ENCODE measurements at regions not wholly inside any gene's neighbourhood (a gene's known extent, or its start where the extent isn't known, plus 50 kb on each side); places are given as distances from the start of the nearest gene placed in this dataset.

GRCh38 chr13:40159736-40160135, 504.3 kb downstream of the COG6 start:
- H3K9me3 Mint-ChIP-seq, result peaks cover 0 to 2% (median 0%) of the 10 kb centered on the region in 11 donors
- Histone ChIP-seq H3K4me1 (ENCODE audit: control insufficient read depth in 2 of 2, insufficient read depth in 2 of 2, low read length in 2 of 2) (peaks cover 0 to 4% of the 10 kb centered on the region in 2 donors), H3K27me3 (ENCODE audit: control insufficient read depth in 2 of 2, insufficient read depth in 2 of 2, low read length in 2 of 2) (no peaks in the 10 kb centered on the region), H3K36me3 (ENCODE audit: control insufficient read depth in 2 of 3, insufficient read depth in 3 of 3, low read length in 3 of 3) (no peaks in the 10 kb centered on the region), H3K4me3 (ENCODE audit: low read length) (no peak overlapping the region), H3K9me3 (ENCODE audit: control insufficient read depth in 2 of 3, low read length in 3 of 3) (no peaks in the 10 kb centered on the region), H3K27ac (ENCODE audit: low read depth, low read length) (no peak overlapping the region)
- H3K4me3 Mint-ChIP-seq, result no peak overlapping the region
- CTCF ChIA-PET, result no interaction called here
- ATAC-seq (no peak), DNase-seq (no peak)
- intact Hi-C loops (cut with micrococcal nuclease), result loop anchor here in 1 of 2 donors (2.0 kb wide), 1 partner anchor 17 kb away; no protein-coding TSS in a partner anchor
- H3K36me3 Mint-ChIP-seq, result peaks cover 0 to 3% (median 0%) of the 10 kb centered on the region in 5 donors
- H3K27me3 Mint-ChIP-seq, result no peaks in the 10 kb centered on the region
- H3K27ac Mint-ChIP-seq, result no peak overlapping the region
- peaks cover 4 to 15% (median 7%) of the 10 kb centered on the region in 7 donors for H3K4me1 Mint-ChIP-seq
- POLR2A ChIA-PET, result no interaction called here

DNA sequence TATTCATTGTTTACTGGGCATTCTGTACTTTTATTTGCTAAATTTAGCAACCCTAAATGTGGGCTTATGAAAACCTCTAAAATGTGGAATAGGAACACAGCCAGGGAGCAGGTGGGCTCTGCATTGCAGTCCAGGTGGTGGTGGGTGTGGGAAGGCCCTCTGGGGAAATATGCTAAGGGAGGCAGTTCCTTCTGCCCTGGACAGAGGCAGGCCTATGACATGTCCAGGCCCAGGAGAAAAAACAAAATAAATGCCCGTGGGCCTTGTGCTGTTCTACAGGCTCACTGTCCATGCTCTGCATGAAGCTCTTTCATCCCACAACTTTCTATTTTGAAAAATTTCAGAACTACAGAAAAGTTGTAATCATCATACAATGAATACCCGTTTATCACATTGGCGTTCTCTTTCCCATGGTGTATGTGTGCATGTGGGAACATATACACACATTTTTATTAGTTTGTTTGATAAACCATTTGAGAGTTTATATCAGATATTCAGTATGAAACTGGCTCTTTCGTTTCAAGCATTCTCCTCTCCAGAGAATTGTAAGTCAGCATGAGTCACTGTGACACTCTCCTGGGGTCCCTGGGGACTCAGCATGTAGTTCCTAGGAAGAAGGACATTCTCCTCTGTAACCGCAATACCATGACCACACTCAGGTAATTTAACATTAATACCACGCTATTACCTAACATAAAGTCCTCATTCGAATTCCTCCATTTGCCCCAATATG, 505.3 kb downstream of the COG6 start:
- no peaks in the 10 kb centered on the region for H3K27me3 Mint-ChIP-seq

GRCh38 chr13:40161351-40161810, 505.1 kb downstream of the FOXO1 start:
- H3K36me3 ChIP-seq (ENCODE audit: control insufficient read depth in 2 of 3, insufficient read depth in 3 of 3, low read length in 3 of 3), result no peaks in the 10 kb centered on the region
- intact Hi-C loops (cut with micrococcal nuclease), result loop anchor here in 1 of 2 donors (2.0 kb wide), 1 partner anchor 15 kb away; no protein-coding TSS in a partner anchor
- ChIA-PET POLR2A (no interaction called here), CTCF (interaction anchor here (0.6 to 0.7 kb wide), 2 partner anchors 22 to 155 kb away, joined by 3 read pairs; no protein-coding TSS in a partner anchor)
- no peak overlapping the region for H3K27ac ChIP-seq (ENCODE audit: low read depth, low read length)
- peaks cover 0 to 4% of the 10 kb centered on the region in 2 donors for H3K4me1 ChIP-seq (ENCODE audit: control insufficient read depth in 2 of 2, insufficient read depth in 2 of 2, low read length in 2 of 2)
- Mint-ChIP-seq H3K4me1 (peaks cover 10 to 27% (median 16%) of the 10 kb centered on the region in 7 donors), H3K27me3 (no peaks in the 10 kb centered on the region), H3K27ac (no peak overlapping the region), H3K36me3 (peaks cover 0 to 3% (median 0%) of the 10 kb centered on the region in 5 donors), H3K9me3 (peaks cover 0 to 2% (median 0%) of the 10 kb centered on the region in 11 donors), H3K4me3 (no peak overlapping the region)
- DNase-seq (no peak), ATAC-seq (no peak)
- no peaks in the 10 kb centered on the region for H3K9me3 ChIP-seq (ENCODE audit: control insufficient read depth in 2 of 3, low read length in 3 of 3)
- no peak overlapping the region for H3K4me3 ChIP-seq (ENCODE audit: low read length)
- H3K27me3 ChIP-seq (ENCODE audit: control insufficient read depth in 2 of 2, insufficient read depth in 2 of 2, low read length in 2 of 2), result no peaks in the 10 kb centered on the region

More for the DNA sequence above, 505.3 kb downstream of the COG6 start:
- POLR2A ChIA-PET, result no interaction called here
- H3K36me3 Mint-ChIP-seq, result peaks cover 0 to 3% (median 0%) of the 10 kb centered on the region in 5 donors
- Histone ChIP-seq H3K9me3 (ENCODE audit: control insufficient read depth in 2 of 3, low read length in 3 of 3) (no peaks in the 10 kb centered on the region), H3K4me3 (ENCODE audit: low read length) (no peak overlapping the region), H3K4me1 (ENCODE audit: control insufficient read depth in 2 of 2, insufficient read depth in 2 of 2, low read length in 2 of 2) (peaks cover 0 to 4% of the 10 kb centered on the region in 2 donors), H3K36me3 (ENCODE audit: control insufficient read depth in 2 of 3, insufficient read depth in 3 of 3, low read length in 3 of 3) (no peaks in the 10 kb centered on the region), H3K27me3 (ENCODE audit: control insufficient read depth in 2 of 2, insufficient read depth in 2 of 2, low read length in 2 of 2) (no peaks in the 10 kb centered on the region), H3K27ac (ENCODE audit: low read depth, low read length) (no peak overlapping the region)
- CTCF ChIA-PET, result interaction anchor here (0.6 to 0.7 kb wide), 2 partner anchors 21 to 155 kb away, joined by 3 read pairs; no protein-coding TSS in a partner anchor
- H3K9me3 Mint-ChIP-seq, result peaks cover 0 to 2% (median 0%) of the 10 kb centered on the region in 11 donors
- ATAC-seq, result no peak
- H3K4me3 Mint-ChIP-seq, result no peak overlapping the region
- peaks cover 9 to 21% (median 11%) of the 10 kb centered on the region in 7 donors for H3K4me1 Mint-ChIP-seq
- intact Hi-C loops (cut with micrococcal nuclease), result loop anchor here in 1 of 2 donors (2.0 kb wide), 1 partner anchor 16 kb away; no protein-coding TSS in a partner anchor
- no peak overlapping the region for H3K27ac Mint-ChIP-seq
- DNase-seq, result no peak

DNA sequence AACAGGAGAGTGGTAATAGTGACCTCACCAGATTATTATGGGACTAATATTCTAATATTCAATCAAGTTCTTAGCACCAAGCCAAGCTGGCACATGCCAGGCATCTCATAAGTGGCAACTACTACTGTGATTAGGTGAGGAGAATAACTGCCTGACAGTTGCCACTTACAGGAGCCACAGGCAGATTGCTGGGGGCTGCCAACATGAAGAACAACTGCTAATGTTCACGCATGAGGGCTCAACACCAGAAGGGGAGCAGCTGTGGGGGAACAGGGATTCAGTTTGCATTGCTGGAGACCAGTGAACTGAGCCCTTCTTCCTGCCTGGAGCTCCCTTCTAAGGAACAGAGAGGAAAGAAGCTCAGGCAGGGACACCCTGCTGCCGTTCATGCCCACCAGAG, 504.5 kb downstream of the FOXO1 start:
- peaks cover 0 to 3% (median 0%) of the 10 kb centered on the region in 5 donors for H3K36me3 Mint-ChIP-seq
- H3K36me3 ChIP-seq (ENCODE audit: control insufficient read depth in 2 of 3, insufficient read depth in 3 of 3, low read length in 3 of 3), result no peaks in the 10 kb centered on the region
- intact Hi-C loops (cut with micrococcal nuclease), result loop anchor here in 1 of 2 donors (2.0 kb wide), 1 partner anchor 15 kb away; no protein-coding TSS in a partner anchor

DNA sequence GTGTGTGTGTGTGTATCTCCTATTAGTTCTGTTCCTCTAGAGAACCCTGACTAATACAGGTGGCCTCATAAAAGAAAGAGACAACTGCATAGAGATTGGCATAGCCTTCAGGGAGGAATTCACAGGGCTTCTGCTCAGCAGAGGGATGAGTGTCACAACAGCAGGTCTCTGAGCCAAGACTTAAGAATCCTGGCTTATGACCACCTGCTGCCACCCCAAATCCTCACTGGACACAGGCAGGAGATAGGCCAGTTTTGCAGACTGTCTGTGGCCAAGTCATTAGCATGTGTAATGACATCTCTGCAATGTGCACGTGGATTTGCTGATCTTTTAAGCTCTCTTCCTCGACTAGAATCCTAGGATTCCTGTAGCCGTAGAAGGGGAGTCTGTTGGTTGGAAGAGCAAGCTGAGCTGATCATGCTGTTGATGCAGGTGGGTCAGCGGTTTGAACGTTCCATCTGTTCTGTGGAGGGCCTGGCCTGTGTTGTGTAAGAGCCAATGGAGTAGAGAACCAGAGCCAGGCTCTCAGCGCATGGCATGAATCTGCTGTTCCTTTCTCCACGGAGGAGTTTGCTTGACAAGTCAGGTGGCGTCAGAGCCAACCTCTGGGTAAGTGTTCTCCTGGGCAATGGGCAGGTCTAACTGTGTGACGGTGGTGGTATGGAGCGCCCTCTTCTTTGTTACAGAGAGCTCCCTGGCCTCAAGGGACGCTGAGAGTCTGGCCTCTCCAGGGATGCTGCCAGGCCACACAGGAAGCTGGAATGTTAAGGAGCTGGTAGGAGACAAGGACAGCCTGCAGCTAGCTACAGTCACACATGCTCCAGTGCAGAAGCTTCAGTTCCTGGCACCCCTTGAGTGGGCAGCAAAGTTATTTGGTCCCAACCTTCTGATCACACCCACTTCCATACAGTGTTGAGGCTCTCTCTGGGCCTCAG, 503.1 kb downstream of the FOXO1 start:
- intact Hi-C loops (cut with micrococcal nuclease), result no loop called here
- Histone ChIP-seq H3K4me1 (ENCODE audit: control insufficient read depth in 2 of 2, insufficient read depth in 2 of 2, low read length in 2 of 2) (peaks cover 0 to 4% of the 10 kb centered on the region in 2 donors), H3K27ac (ENCODE audit: low read depth, low read length) (no peak overlapping the region), H3K9me3 (ENCODE audit: control insufficient read depth in 2 of 3, low read length in 3 of 3) (no peaks in the 10 kb centered on the region), H3K4me3 (ENCODE audit: low read length) (no peak overlapping the region), H3K27me3 (ENCODE audit: control insufficient read depth in 2 of 2, insufficient read depth in 2 of 2, low read length in 2 of 2) (no peaks in the 10 kb centered on the region), H3K36me3 (ENCODE audit: control insufficient read depth in 2 of 3, insufficient read depth in 3 of 3, low read length in 3 of 3) (no peaks in the 10 kb centered on the region)
- Mint-ChIP-seq H3K36me3 (peaks cover 0 to 3% (median 0%) of the 10 kb centered on the region in 5 donors), H3K4me3 (no peak overlapping the region), H3K9me3 (peaks cover 0 to 2% (median 0%) of the 10 kb centered on the region in 11 donors), H3K27ac (peak overlapping the region in 2 of 9 donors; percentile 45 to 56), H3K4me1 (peaks cover 13 to 47% (median 33%) of the 10 kb centered on the region in 7 donors), H3K27me3 (no peaks in the 10 kb centered on the region)
- POLR2A ChIA-PET, result interaction anchor here (0.6 to 0.7 kb wide), 2 partner anchors 20 to 22 kb away, joined by 3 read pairs; no protein-coding TSS in a partner anchor
- CTCF ChIA-PET, result no interaction called here
- DNase-seq (no peak), ATAC-seq (no peak)

More for the DNA sequence above, 504.5 kb downstream of the FOXO1 start:
- H3K27ac Mint-ChIP-seq, result peak overlapping the region in 1 of 9 donors; percentile 55
- no peaks in the 10 kb centered on the region for H3K27me3 Mint-ChIP-seq
- H3K27ac ChIP-seq (ENCODE audit: low read depth, low read length), result no peak overlapping the region
- no peaks in the 10 kb centered on the region for H3K9me3 ChIP-seq (ENCODE audit: control insufficient read depth in 2 of 3, low read length in 3 of 3)
- no peak for ATAC-seq
- H3K4me3 ChIP-seq (ENCODE audit: low read length), result no peak overlapping the region
- H3K27me3 ChIP-seq (ENCODE audit: control insufficient read depth in 2 of 2, insufficient read depth in 2 of 2, low read length in 2 of 2), result no peaks in the 10 kb centered on the region
- POLR2A ChIA-PET, result no interaction called here
- H3K4me1 Mint-ChIP-seq, result peaks cover 11 to 32% (median 21%) of the 10 kb centered on the region in 7 donors
- no peak for DNase-seq
- CTCF ChIA-PET, result no interaction called here
- no peak overlapping the region for H3K4me3 Mint-ChIP-seq
- H3K4me1 ChIP-seq (ENCODE audit: control insufficient read depth in 2 of 2, insufficient read depth in 2 of 2, low read length in 2 of 2), result peaks cover 0 to 4% of the 10 kb centered on the region in 2 donors
- peaks cover 0 to 2% (median 0%) of the 10 kb centered on the region in 11 donors for H3K9me3 Mint-ChIP-seq

- Histone ChIP-seq H3K27me3 (ENCODE audit: control insufficient read depth in 2 of 2, insufficient read depth in 2 of 2, low read length in 2 of 2) (no peaks in the 10 kb centered on the region), H3K9me3 (ENCODE audit: control insufficient read depth in 2 of 3, low read length in 3 of 3) (no peaks in the 10 kb centered on the region), H3K27ac (ENCODE audit: low read depth, low read length) (no peak overlapping the region), H3K4me3 (ENCODE audit: low read length) (no peak overlapping the region), H3K36me3 (ENCODE audit: control insufficient read depth in 2 of 3, insufficient read depth in 3 of 3, low read length in 3 of 3) (no peaks in the 10 kb centered on the region), H3K4me1 (ENCODE audit: control insufficient read depth in 2 of 2, insufficient read depth in 2 of 2, low read length in 2 of 2) (no peaks in the 10 kb centered on the region)
- H3K27ac Mint-ChIP-seq, result peak overlapping the region in 2 of 9 donors; percentile 45 to 49
- peaks cover 12 to 48% (median 41%) of the 10 kb centered on the region in 7 donors for H3K4me1 Mint-ChIP-seq
- CTCF ChIA-PET, result no interaction called here
- ATAC-seq (no peak), DNase-seq (no peak)
- peaks cover 0 to 2% (median 0%) of the 10 kb centered on the region in 11 donors for H3K9me3 Mint-ChIP-seq
- no peaks in the 10 kb centered on the region for H3K27me3 Mint-ChIP-seq
- H3K4me3 Mint-ChIP-seq, result no peak overlapping the region
- POLR2A ChIA-PET, result no interaction called here
- H3K36me3 Mint-ChIP-seq, result no peaks in the 10 kb centered on the region
- intact Hi-C loops (cut with micrococcal nuclease), result no loop called here
Measured at GRCh38 chr13:40164133-40164532, 502.3 kb downstream of the FOXO1 start.

Data from naive thymus-derived CD4-positive, alpha-beta T cell (primary cell).